COLO829 (cell line): ENCODE measurements at regions not wholly inside any gene's neighbourhood (a gene's known extent, or its start where the extent isn't known, plus 50 kb on each side); places are given as distances from the start of the nearest gene placed in this dataset.
"Not testable (repeated sequence)": the region's sequence is repeated elsewhere in the genome, so short reads cannot be mapped to it uniquely, and the experiment has no call there.

Source experiments
- DNase-seq: peaks from one replicate; pipeline ENCODE4 v3.0.0; 2012; ENCODE audit warnings: low spot score

GRCh38 chr3:22386107-22386506 lies 635.1 kb upstream of the ZNF385D start:
- DNase-seq = no peak

- no peak for DNase-seq
These were observed 641.3 kb upstream of the ZNF385D start for GRCh38 chr3:22392286-22392685.

GRCh38 chr3:22392859-22393258 lies 641.8 kb upstream of the ZNF385D start:
- DNase-seq = no peak

GRCh38 chr3:22399566-22399965 lies 648.6 kb upstream of the ZNF385D start:
- DNase-seq = no peak

GRCh38 chr3:22401499-22401898 lies 650.5 kb upstream of the ZNF385D start:
- DNase-seq = no peak

GRCh38 chr3:22414239-22414638 lies 663.2 kb upstream of the ZNF385D start:
- no peak for DNase-seq

GRCh38 chr3:22416838-22417446 lies 665.9 kb upstream of the ZNF385D start:
- not testable (repeated sequence) for DNase-seq

- DNase-seq = no peak
These were observed 668.3 kb upstream of the ZNF385D start for GRCh38 chr3:22419261-22419660.

- no peak for DNase-seq
These were observed 670.6 kb upstream of the ZNF385D start for GRCh38 chr3:22421589-22421988.

GRCh38 chr3:22431334-22431733 lies 680.3 kb upstream of the ZNF385D start:
- DNase-seq = no peak

GRCh38 chr3:22439626-22440025 lies 688.6 kb upstream of the ZNF385D start:
- DNase-seq = no peak

GRCh38 chr3:22441711-22442110 lies 690.7 kb upstream of the ZNF385D start:
- DNase-seq = no peak

GRCh38 chr3:22443571-22444233 lies 692.7 kb upstream of the ZNF385D start:
- no peak for DNase-seq

GRCh38 chr3:22445336-22445735 lies 694.3 kb upstream of the ZNF385D start:
- not testable (repeated sequence) for DNase-seq

GRCh38 chr3:22450786-22451400 lies 699.9 kb upstream of the ZNF385D start:
- no peak for DNase-seq

- DNase-seq = no peak
These were observed 700.5 kb upstream of the ZNF385D start for GRCh38 chr3:22451501-22451900.

GRCh38 chr3:22453906-22454535 lies 703.0 kb upstream of the ZNF385D start:
- DNase-seq = no peak

- no peak for DNase-seq
These were observed 719.0 kb upstream of the ZNF385D start for GRCh38 chr3:22469995-22470394.

GRCh38 chr3:22471557-22471956 lies 720.5 kb upstream of the ZNF385D start:
- DNase-seq = no peak

GRCh38 chr3:22474706-22475445 lies 723.9 kb upstream of the ZNF385D start:
- DNase-seq = no peak

- no peak for DNase-seq
These were observed 724.7 kb upstream of the ZNF385D start for GRCh38 chr3:22475665-22476240.

GRCh38 chr3:22476976-22477375 lies 726.0 kb upstream of the ZNF385D start:
- no peak for DNase-seq
